ENCODE measurements at regions not wholly inside any gene's neighbourhood (a gene's known extent, or its start where the extent isn't known, plus 50 kb on each side); places are given as distances from the start of the nearest gene placed in this dataset.

DNA sequence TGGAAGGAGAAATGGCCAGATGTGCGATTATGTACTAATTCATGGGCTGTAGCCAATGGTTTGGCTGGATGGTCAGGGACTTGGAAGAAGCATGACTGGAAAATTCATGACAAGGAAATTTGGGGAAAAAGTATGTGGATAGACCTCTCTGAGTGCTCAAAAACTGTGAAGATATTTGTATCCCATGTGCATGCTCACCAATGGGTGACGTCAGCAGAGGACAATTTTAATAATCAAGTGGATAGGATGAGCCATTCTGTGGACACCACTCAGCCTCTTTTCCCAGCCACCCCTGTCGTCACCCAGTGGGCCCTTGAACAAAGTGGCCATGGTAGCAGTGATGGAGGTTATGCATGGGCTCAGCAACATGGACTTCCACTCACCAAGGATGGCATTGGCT lies 490.9 kb upstream of the CBLB start:
- TF ChIP-seq, protein P1, sequence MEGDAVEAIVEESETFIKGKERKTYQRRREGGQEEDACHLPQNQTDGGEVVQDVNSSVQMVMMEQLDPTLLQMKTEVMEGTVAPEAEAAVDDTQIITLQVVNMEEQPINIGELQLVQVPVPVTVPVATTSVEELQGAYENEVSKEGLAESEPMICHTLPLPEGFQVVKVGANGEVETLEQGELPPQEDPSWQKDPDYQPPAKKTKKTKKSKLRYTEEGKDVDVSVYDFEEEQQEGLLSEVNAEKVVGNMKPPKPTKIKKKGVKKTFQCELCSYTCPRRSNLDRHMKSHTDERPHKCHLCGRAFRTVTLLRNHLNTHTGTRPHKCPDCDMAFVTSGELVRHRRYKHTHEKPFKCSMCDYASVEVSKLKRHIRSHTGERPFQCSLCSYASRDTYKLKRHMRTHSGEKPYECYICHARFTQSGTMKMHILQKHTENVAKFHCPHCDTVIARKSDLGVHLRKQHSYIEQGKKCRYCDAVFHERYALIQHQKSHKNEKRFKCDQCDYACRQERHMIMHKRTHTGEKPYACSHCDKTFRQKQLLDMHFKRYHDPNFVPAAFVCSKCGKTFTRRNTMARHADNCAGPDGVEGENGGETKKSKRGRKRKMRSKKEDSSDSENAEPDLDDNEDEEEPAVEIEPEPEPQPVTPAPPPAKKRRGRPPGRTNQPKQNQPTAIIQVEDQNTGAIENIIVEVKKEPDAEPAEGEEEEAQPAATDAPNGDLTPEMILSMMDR (IDR thresholded peaks at IDR 0.05) = no peak
- TF ChIP-seq POLR2A (IDR thresholded peaks at IDR 0.05) = no peak
